NCI-H1436 (cell line): ENCODE measurements at regions not wholly inside any gene's neighbourhood (a gene's known extent, or its start where the extent isn't known, plus 50 kb on each side); places are given as distances from the start of the nearest gene placed in this dataset.
"Not testable (repeated sequence)": the region's sequence is repeated elsewhere in the genome, so short reads cannot be mapped to it uniquely, and the experiment has no call there.

Experiments used
- DNase-seq: peaks from one replicate; lab custom pipeline; 2025; lab: John Stamatoyannopoulos, UW

GRCh38 chr4:9604031-9604892, 160.0 kb downstream of the DEFB131A start:
- DNase-seq, result not testable (repeated sequence)

- not testable (repeated sequence) for DNase-seq
These were observed 160.6 kb downstream of the DEFB131A start for GRCh38 chr4:9604893-9605190.

DNA sequence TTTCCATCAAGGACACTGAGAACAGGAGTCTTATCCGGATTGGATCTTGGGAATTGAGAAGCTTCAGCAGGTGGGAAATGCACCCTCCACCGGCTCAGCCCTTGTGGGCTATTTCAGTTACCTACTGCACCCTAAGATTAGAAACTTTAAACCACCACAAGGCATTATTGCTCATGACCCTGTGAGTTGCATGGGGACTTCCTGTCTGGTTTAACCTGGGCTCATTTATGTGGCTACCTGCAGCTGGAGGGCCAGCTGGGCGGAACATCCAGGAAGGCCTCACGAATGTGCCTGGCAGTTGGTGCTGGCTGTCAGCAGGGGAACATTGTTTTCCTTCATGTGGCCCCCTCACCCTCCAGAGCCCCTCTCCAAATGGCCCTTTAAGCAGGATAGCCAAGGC, 164.1 kb downstream of the DEFB131A start:
- DNase-seq, result no peak

DNA sequence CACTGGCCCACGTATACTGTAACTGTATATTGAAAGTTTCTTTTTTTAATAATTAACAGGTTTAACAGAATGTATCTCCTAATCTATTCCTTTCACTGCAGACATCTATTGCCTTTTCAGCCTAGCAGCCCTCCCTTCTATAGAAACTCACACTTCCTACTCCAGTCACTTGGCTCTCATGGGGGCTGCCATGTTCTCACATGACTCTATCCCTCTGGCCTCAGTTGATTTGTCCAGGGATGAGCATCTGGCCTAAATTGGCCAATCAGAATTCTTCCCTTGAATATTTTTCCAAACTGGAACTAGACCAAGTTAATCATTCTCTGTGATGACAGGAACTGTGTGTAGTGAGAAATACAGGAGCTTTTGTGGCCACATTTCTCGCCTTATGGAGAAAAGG, 166.1 kb downstream of the DEFB131A start:
- DNase-seq, result not testable (repeated sequence)

DNA sequence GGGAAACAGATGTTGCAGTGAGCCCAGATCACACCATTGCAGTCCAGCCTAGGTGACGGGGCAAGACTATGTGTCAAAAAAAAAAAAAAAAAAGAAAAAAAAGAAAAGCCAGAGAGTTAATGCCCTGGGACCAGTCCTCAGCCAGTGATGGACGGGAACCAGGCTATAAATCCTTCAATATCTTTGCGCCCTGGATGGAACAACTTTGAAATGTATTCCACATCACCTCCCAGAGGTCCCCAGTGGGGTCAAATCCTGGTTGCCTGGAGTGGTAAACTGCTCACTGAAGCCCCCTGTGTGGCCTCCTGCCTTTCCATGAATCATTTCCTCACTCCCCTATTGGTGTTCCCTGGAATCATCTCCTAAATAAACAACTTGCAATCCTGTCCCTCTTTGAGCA, 166.9 kb downstream of the DEFB131A start:
- DNase-seq, result no peak

- DNase-seq, result not testable (repeated sequence)
These were observed 145.0 kb upstream of the DRD5 start for GRCh38 chr4:9636411-9636810.

GRCh38 chr4:9659678-9660077, 121.8 kb upstream of the DRD5 start:
- not testable (repeated sequence) for DNase-seq

DNA sequence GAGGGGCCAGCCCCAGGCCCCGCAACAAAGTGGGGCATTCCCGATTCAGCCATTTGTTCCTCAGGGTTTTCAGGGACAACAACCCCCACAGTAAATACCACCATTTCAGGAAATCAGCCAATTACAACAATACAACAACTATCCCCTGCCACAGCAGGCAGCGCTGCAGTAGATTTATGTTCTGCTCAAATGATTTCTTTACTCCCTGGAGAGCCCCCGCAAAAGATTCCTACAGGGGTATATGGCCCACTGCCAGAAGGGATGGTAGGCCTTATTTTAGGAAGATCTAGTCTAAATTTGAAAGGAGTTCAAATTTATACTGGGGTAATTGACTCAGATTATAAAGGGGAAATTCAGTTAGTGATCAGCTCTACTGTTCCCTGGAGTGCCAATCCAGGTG, 120.5 kb upstream of the DRD5 start:
- not testable (repeated sequence) for DNase-seq

- DNase-seq, result not testable (repeated sequence)
These were observed 110.7 kb upstream of the DRD5 start for GRCh38 chr4:9670725-9671124.

- DNase-seq, result not testable (repeated sequence)
These were observed 104.1 kb upstream of the DRD5 start for GRCh38 chr4:9677357-9677756.

DNA sequence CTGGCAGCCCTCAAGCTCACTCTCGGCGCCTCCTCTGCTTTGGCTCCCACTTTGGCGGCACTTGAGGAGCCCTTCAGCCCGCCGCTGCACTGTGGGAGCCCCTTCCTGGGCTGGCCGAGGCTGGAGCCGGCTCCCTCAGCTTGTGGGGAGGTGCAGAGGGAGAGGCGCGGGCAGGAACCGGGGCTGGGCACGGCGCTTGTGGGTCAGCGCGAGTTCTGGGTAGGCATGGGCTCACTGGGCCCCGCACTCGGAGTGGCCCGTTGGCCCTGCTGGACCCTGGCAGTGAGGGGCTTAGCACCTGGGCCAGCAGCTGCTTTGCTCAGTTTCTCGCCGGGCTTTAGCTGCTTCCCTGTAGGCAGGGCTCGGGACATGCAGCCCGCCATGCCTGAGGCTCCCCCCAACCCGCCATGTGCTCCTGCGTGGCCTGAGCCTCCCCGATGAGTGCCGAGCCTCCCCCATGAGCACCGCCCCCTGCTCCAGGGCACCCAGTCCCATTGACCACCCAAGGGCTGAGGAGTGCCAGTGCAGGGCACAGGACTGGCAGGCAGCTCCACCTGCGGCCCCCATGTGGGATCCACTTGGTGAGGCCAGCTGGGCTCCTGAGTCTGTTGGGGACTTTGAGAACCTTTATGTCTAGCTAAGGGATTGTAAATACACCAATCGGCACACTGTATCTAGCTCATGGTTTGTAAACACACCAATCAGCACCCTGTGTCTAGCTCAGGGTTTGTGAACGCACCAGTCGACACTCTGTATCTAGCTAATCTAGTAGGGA, 101.5 kb upstream of the DRD5 start:
- no peak for DNase-seq

DNA sequence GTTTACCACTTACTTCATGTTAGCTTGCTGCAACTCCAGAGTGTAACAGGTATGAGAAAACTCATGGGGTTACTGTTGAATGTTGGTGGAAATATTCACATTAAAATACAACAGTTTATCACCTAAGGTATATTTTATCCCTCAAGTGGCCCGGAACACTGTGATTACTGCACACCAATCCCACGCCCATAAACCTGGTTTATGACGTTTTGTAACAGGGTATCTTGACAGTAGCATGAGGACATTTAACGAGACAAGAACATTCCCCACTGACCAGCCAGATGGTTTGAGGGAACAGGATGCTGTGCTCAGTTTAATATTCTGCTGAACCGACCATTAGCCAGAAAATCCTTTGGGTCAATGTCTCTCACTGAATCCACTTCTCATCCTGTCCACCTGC, 98.3 kb upstream of the DRD5 start:
- DNase-seq, result not testable (repeated sequence)

DNA sequence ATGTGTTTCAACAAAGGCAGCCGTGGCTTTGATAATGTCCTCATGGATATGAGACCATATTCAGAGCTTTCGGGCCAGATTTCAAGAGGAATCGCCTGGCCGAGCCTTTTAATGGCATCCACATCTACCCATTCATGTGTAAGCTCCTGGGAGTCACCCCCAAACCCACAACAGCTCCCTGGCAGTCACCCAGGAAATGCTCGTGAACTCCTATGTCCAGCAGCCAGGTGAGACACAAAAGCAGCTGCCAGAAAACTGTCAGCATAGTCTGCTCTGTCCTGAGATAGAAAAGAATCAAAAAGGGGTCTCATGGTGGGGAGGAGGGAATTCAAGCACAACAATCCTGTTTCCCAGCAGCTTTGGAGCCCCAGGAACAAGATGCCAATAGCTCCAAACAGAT, 96.4 kb upstream of the DRD5 start:
- DNase-seq, result not testable (repeated sequence)

- no peak for DNase-seq
These were observed 95.7 kb upstream of the DRD5 start for GRCh38 chr4:9685692-9686091.

DNA sequence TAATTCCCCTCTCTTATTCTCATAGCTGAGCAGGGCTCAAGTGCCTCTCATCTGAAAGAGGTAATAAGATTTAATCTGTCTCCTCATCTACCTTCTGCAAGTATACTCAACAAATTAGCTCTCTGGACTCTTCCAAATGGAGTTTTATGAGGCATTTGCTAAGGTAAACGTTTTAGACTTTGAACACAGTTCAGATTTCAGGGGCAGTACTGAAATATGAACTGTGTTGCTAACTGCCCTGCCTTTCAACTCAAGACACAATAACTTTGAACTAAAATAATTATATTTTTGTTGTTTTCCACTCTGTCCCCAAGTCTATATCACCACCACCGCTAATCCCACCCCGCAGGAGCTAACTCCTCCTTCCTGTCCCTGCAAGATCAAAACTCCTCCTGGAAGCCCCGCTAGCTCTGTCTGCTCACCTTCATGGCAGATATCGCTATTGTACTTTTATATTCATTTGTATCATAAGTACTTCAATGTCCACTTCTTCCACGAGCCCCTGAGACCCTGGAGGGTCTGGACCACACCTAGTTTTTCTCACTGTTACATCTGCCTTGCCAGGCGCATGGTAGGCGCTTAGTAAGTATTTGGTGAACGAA, 90.7 kb upstream of the DRD5 start:
- DNase-seq, result not testable (repeated sequence)

DNA sequence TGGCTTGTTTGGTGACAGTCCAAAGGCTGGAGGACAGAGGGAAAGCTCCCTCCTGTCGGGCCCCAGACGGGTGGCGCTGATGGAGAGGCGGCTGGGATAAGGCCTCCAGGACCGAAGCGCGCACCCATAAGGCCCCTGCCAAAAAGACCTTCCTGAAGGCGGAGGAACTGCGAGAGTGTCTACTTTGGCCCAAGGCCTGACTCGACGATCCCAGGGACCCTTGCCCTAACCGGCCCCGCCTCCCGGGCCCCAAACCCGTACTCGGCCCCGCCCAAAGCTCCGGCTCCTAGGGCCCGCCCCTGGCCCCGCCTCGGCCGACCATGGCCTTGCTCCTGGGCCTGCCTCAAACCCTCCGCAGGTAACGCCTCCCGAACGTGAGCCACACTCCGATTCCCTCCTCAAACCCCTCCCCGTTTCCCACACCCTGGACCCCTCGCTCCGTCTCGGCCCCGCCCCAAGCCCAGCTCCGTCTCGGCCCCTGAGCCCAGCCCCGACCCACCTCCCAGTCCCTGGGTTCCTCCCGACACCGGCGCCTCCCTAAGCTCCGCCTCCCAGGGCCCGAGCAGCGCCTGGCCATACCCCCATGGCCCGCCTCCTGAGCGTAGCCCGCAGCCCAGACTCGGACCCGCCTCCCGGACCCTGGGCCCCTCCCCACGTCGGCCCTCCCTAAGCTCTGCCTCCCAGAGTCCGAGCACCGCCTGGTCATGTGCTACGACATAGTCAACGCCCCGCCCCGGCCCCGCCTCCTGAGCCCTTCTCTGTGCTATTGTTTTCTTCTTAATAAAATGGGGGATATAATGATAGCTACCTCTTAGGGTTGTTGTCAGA, 90.0 kb upstream of the DRD5 start:
- peak; percentile 81 for DNase-seq

GRCh38 chr4:9692791-9693491, 88.5 kb upstream of the DRD5 start:
- DNase-seq, result not testable (repeated sequence)

DNA sequence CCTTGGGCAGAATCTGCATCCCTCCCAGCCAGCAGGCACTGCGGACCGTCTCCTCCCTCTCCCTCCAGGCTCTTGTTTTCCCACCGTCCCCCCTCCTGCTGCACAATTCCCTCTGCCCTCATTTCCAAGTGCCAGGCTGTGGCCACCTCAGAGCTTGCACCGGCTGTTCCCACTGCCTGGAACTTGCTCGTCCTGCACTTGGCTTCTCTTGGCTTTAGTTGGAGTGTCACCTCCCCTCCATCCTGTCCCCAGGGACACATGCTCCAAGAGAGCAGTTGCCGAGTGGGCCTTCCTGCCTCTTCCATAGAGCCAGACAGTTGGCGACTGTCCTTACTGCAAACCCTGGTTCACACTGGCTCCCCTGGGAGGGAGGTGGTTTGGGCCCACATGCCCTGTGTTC, 87.0 kb upstream of the DRD5 start:
- DNase-seq, result not testable (repeated sequence)

GRCh38 chr4:9695994-9696393, 85.4 kb upstream of the DRD5 start:
- DNase-seq, result not testable (repeated sequence)

GRCh38 chr4:9696561-9696960, 84.9 kb upstream of the DRD5 start:
- not testable (repeated sequence) for DNase-seq

GRCh38 chr4:9702019-9702418, 79.4 kb upstream of the DRD5 start:
- DNase-seq, result not testable (repeated sequence)
